HG03571 (cell line): ENCODE measurements at regions not wholly inside any gene's neighbourhood (a gene's known extent, or its start where the extent isn't known, plus 50 kb on each side); places are given as distances from the start of the nearest gene placed in this dataset.
"Not testable (repeated sequence)": the region's sequence is repeated elsewhere in the genome, so short reads cannot be mapped to it uniquely, and the experiment has no call there.

Experiments used
- ATAC-seq: cut with Tn5 transposase; IDR thresholded peaks from one replicate; pipeline ENCODE4 v1.9.1; 2021; ENCODE audit not compliant: unreplicated experiment

- no peak for ATAC-seq
Observed at GRCh38 chr1:118473825-118474224, 288.8 kb upstream of the SPAG17 start.

DNA sequence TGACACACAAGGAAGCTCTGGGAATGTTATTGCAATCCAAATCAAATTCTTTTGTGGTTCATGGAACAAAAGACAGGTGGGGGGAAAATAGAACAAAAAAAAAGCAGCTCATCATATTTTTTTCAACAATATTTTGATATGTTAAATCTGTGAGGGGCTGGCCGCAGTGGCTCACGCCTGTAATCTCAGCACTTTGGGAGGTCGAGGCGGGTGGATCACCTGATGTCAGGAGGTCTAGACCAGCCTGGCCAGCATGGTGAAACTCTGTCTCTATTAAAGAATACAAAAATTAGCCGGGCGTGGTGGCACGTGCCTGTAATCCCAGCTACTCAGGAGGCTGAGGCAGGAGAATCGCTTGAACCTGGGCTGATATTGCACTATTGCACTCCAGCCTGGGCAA lies 279.4 kb upstream of the SPAG17 start:
- not testable (repeated sequence) for ATAC-seq

DNA sequence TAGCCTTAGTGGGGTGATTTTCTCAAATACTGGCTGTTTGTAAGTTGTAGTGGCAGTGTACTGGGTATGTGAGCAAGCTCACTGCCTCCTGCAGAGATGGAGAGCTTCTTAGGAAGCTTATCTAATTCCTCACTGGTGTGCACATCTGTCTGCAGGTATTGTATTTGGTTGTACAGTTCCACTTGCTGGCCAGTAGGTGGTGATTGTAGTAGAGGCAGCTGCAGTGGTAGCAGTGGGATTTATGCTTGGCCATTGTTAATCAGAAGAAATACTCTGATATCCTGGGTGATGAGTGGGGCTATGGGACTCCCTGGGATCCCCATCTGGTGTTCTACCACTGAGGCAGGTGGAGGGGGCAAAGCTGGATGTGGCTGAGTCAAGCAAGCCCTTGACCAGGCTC lies 276.1 kb upstream of the SPAG17 start:
- ATAC-seq = no peak

- no peak for ATAC-seq
Observed at GRCh38 chr1:118459871-118460270, 274.8 kb upstream of the SPAG17 start.

DNA sequence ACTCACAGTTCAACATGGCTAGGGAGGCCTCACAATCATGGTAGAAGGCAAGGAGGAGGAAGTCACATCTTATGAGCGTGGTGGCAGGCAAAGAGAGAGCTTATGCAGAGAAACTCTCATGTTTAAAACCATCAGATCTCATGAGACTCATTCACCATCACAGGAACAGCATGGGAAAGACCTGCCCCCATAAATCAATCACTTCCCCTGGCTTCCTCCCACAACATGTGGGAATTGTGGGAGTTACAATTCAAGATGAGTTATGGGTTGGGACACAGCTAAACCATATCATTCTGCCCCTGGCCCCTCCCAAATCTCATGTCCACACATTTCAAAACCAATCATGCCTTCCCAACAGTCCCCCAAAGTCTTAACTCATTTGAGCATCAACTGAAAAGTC lies 268.8 kb upstream of the SPAG17 start:
- ATAC-seq = not testable (repeated sequence)

- ATAC-seq = no peak
Observed at GRCh38 chr1:118445156-118445555, 260.1 kb upstream of the SPAG17 start.

- no peak for ATAC-seq
Observed at GRCh38 chr1:118442214-118442613, 257.2 kb upstream of the SPAG17 start.

- ATAC-seq = no peak
Observed at GRCh38 chr1:118437664-118438063, 252.6 kb upstream of the SPAG17 start.

- no peak for ATAC-seq
Observed at GRCh38 chr1:118429856-118430255, 244.8 kb upstream of the SPAG17 start.

- ATAC-seq = no peak
Observed at GRCh38 chr1:118421868-118422350, 236.9 kb upstream of the SPAG17 start.

GRCh38 chr1:118404024-118404423 lies 219.0 kb upstream of the SPAG17 start:
- no peak for ATAC-seq

DNA sequence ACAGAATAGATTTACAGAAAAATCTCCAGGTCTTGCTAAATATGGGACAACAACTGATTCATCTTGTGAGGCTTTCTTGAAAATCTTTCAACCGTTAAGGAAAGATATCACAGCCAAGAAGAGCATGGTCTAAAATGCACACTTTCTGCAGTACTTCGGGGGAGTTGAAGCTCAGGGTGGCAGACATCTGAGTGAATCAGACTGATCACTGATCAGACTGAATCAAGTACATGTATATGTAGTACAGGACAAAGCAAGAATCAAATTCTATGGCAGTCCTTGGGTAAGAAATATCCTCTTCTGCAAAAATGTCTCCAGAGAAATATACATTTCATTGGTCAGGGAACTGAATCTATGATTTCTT lies 212.4 kb upstream of the SPAG17 start:
- ATAC-seq = no peak

- no peak for ATAC-seq
Observed at GRCh38 chr1:118396829-118397495, 211.9 kb upstream of the SPAG17 start.

DNA sequence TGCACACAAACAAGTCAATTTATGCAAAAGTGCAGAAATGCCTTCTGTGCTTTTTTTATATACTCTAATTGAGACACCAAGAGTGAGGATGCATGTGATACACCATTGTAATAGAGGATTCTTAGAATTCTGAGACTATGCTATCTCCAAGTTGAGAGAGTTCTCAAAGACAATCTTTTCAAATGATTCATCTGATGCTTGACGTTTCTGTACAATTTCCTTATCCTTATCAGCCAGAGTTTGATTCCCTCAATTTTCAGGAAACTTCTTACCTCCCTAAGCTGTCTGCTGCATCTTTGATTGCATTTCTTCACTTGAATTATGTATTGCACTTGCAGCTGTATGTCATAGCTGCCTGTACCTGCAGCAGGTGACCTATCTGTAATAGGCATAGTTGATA lies 211.3 kb upstream of the SPAG17 start:
- no peak for ATAC-seq

- no peak for ATAC-seq
Observed at GRCh38 chr1:118395430-118395991, 210.5 kb upstream of the SPAG17 start.

GRCh38 chr1:118390955-118391354 lies 205.9 kb upstream of the SPAG17 start:
- no peak for ATAC-seq

DNA sequence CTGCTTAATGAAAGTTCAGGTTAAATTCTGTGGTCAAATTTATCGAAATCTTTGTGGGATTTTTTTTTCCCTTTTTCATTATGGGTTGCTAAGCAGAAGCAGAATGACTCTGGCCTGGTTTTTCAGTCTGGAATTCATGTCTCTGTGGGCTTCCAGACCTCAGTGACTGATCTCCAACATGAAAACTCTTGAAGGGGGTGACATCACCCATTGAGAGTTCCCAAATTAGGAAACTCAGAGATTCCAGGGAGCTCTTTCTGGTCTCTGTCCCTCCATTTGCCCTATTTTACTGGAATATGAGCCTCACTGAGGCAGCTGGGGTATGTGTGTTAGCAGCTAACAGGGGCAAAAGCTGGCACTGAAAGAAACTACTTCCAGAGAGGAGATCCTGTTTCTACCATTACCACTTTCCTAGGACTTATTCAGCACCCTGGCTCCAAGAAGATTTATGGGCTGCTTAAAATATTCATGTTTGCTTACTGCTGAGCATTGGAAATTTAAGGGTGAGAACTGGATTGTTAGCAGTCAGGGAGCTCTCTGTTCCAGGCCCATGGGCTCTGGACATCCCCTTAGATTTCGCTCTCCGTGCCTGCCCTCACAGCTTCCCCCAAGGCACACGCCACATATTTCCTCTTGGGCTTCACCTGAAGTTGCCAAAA lies 203.4 kb upstream of the SPAG17 start:
- no peak for ATAC-seq

GRCh38 chr1:118381197-118381869 lies 196.3 kb upstream of the SPAG17 start:
- no peak for ATAC-seq

DNA sequence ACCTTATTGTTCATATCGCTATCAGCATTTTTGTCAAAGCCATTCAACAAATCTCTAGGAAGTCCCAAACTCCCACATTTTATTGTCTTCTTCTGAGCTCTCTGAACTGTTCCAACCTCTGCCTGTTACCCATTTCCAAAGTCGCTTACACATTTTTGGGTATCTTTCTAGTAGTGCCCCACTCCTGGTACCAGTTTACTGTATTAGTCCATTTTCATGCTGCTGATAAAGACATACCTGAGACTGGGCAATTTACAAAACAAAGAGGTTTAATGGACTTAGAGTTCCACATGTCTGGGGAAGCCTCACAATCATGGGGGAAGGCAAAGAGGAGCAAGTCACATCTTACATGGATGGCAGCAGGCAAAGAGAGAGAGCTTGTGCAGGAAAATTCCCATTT lies 192.2 kb upstream of the SPAG17 start:
- not testable (repeated sequence) for ATAC-seq

DNA sequence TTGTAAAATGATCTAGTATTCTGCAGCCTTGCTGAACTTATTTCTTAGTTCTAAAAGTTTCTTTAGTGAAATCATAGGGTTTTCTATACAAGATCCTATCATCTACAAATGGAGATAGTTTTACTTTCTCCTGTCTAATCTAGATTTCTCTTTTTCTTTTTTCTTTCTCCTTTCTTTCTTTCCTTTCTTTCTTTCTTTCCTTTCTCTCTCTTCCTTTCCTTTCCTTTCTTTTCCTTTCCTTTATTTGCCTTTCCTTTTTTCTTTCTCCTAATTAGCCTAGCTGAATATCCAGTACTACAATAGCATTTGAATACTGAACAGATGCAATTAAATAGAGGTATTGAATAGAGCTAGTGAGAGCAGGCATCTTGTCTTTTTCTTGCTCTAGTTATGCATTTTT lies 186.6 kb upstream of the SPAG17 start:
- ATAC-seq = no peak

- ATAC-seq = no peak
Observed at GRCh38 chr1:118370861-118371260, 185.8 kb upstream of the SPAG17 start.

GRCh38 chr1:118366286-118366685 lies 181.3 kb upstream of the SPAG17 start:
- no peak for ATAC-seq
